ENCODE measurements at regions not wholly inside any gene's neighbourhood (a gene's known extent, or its start where the extent isn't known, plus 50 kb on each side); places are given as distances from the start of the nearest gene placed in this dataset.

DNA sequence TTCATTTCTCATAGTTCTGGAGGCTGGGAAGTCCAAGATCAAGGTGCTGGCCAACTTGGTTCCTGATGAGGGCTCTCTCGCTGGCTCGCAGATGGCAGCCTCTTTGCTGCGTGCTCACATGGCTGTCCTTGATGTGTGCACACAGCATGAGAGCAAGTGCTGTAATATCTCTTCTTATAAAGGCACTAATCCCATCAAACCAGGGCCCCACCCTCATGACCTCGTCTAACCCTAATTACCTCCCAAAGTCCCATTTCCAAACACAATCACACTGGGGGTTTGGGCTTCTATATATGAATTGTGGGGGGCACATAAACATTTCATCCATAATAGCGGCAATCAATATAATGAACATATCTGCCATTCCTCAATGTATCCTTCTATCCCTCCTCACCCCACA is 1062.1 kb downstream of the BRD1 start:
- TF ChIP-seq ZBTB26 (tag by site-specific recombination; optimal IDR thresholded peaks at IDR 0.05) (no peak), ZNF169 (tag by site-specific recombination; IDR thresholded peaks at IDR 0.05) (no peak), TRIM28 (IDR thresholded peaks at IDR 0.05; ENCODE audit: borderline replicate concordance, low read length) (no peak), PBX3 (CRISPR knock-in tag; IDR thresholded peaks at IDR 0.05) (no peak), ZNF776 (tag by site-specific recombination; IDR thresholded peaks at IDR 0.05; ENCODE audit: borderline replicate concordance) (no peak), ZIC2 (tag by site-specific recombination; IDR thresholded peaks at IDR 0.05) (no peak), CTCF (tag by site-specific recombination; IDR thresholded peaks at IDR 0.05) (no peak), ZNF24 (tag by site-specific recombination; IDR thresholded peaks at IDR 0.05) (no peak), ZNF19 (tag by site-specific recombination; IDR thresholded peaks at IDR 0.05; ENCODE audit: low read depth) (no peak)
